ENCODE measurements at regions not wholly inside any gene's neighbourhood (a gene's known extent, or its start where the extent isn't known, plus 50 kb on each side); places are given as distances from the start of the nearest gene placed in this dataset.
"Not testable (repeated sequence)": the region's sequence is repeated elsewhere in the genome, so short reads cannot be mapped to it uniquely, and the experiment has no call there.

DNA sequence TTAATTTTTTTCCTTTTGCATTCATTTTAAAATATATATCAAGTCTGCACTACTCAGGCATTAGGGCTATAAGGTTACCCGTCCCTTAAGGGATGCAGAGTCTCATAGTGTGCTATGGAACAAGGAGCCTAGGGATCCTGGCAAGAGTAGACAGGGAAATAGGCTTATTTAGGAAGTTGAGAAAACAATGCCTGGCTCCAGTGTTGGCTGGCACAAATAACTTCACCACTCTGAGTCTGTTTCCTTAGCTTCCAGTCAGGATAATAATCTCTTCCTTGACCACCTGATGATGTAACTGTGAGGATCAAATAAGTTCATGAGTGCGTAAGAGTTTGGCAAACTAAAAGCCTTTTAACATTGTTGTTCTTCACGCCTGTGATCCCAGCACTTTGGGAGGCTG lies 540.8 kb upstream of the IL12A start:
- no peak for DNase-seq (ENCODE audit: low spot score)
- no peak for FAIRE-seq

DNA sequence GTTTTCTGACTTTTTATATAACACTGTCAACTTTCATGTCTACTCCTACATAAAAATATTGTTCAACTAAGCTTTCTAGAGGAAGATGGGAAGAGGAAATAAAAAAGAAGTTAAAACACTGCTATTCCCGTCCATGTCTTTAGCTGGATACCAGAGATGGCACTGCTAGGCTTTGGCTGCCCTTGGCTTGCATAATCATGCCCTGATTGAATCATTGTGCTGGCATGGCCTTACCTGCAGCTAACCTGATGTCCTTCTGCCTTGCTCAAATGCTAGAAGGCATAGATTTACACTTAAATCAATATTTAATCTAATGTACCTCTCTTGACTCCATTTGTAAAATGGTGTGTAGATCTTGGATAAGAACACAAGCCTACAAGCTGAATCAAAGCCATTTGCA lies 539.7 kb upstream of the IL12A start:
- DNase-seq (ENCODE audit: low spot score): no peak
- no peak for FAIRE-seq

DNA sequence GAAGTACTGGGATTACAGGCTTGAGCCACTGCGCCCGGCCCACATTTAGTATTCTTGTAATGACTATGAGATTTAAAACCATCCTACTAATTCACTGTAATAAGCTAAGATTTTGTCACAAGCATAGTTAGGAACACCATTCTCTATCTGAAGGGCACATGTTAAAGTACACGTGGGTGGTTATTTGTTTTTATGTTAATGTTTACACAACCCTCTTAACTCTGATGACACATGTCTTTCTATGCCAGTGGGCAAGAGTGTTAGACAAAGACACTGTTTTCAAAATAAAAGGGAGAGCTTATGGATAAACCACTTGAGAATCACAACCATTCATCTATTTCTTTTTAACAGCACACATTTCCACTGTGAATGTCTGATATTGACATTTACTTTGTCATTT lies 537.6 kb upstream of the IL12A start:
- FAIRE-seq (no peak), DNase-seq (ENCODE audit: low spot score) (no peak)

DNA sequence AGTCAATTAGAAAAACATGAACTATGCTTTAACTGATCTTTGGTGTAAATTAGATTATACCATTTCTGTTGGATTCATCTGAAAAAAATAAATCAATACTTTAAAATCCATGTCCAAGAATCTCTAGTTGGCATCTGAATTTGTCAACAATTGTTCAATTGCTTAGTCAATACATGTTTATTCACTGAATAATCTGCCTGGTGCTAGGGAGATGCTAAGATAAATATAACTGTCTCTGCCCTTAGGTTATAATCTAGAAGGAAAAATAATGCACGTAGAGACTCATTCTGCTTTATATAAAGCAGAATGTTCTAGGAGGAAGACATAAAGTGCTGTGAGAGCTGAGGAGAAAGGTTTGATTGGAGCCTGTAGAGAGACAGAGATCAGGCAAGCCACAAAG lies 537.2 kb upstream of the IL12A start:
- FAIRE-seq (no peak), DNase-seq (ENCODE audit: low spot score) (no peak)

DNA sequence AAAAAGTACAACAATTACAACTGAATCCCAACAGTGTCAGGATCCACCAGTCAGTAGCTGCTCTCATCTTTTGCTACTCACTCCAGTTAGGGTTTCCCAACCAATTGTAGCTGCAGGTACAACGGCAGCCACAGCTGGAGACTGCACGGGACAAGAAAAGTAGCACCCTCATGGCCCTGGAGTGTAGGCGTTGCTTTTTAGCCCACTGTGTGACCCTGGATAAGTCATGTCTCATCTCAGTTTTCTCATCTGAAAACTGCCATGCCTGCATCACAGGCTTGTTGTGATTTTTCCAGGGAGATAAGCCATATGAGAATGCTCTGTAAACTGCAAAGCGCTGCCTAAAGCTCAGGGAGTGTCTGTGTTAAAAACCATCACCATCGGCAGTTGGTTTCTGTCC lies 535.6 kb upstream of the IL12A start:
- FAIRE-seq: no peak
- no peak for DNase-seq (ENCODE audit: low spot score)

DNA sequence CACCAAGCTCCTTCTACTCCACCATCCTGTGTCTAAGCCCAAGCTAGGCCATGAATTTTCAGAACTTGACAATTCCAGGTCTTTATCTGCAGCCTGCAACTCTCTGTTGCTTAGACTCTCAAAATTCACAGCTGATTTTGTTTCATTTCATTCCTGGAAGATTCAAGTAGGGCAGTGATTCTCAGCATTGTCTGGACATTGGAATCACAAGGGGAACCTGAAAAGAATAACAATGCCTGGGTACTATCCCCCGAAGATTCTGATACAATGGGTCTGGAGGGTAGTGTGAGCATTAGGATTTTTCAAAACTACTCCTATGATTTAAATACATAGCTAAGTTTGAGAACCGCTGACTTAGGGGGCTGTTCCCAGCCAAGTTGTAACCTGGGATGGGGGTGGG lies 534.7 kb upstream of the IL12A start:
- no peak for DNase-seq (ENCODE audit: low spot score)
- FAIRE-seq: no peak

DNA sequence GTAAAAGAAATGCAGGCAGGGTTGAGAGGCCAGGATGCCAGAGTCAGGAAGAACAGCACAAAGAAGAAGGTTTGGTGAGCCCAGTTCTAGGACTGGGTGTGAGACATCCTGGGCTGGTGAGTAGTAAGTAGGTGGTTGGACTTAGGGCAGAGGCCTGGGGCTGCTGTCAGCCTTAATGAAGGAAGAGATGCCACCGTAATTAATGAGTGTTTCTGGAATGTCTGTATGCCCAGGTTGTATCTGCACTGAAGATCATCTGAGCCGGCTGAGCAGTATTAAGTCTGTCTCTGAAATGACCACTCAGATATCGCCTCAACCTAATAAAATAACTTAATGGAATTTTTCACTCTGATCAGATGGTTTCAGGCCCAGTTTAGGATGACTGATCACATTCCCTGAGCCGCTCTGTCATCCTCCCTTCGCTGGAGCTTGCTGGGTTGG lies 532.9 kb upstream of the IL12A start:
- FAIRE-seq: no peak
- no peak for DNase-seq (ENCODE audit: low spot score)

DNA sequence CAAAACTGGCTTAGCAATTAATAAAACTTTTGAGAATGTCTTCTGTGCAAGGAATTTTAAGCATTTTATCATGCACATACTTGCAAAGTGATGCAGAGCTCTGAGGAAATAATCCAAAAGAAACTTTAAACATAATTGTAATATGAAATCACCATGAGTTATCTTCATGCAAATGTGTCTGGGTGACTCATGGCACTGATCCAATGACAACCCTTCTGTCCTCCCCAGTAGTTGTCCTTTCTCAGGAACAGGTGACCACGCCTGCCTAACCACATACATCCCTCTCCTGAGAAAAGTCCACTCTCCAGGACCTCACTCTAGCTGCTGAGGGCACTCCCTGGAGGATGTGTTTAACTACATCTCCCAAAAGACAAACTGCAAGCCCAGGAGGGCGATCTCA lies 530.6 kb upstream of the IL12A start:
- DNase-seq (ENCODE audit: low spot score): peak; percentile 80
- no peak for FAIRE-seq

DNA sequence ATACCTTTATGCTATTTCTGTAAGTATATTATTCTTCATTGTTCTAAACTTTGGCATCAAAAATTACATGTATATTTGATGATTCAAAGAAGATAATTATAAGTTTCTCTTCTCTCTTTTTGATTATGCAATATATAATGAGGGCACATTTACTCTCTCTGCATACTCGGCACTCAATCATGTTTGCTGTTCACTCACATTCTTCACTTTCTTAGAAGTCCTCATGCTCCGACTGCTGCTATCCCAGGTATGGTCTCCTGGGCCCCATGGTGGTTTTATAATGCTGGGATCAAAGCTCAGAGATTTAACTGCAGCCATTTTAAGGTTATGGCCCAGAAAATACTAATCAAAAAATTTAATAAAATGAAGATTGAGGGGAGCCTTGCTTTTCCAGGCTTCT lies 529.7 kb upstream of the IL12A start:
- FAIRE-seq (no peak), DNase-seq (ENCODE audit: low spot score) (no peak)

DNA sequence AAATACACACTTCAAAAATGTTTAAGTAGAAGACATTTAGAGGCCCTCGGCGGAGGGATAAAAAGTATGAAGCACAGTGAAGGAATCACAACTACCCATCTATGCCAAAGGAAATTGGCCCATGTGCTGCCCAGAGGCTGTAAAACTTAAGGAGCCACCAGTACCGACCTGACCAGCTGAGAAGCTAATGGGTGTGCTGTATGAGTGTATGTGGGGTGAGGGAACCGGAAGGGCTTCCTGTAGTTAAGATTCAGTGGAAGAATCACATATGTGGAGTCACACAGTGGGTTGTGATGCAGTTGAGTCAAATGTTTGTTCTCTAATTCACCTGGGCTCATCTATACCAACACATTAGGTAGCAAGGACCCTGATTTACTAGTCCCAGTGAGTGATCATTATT lies 516.0 kb upstream of the IL12A start:
- FAIRE-seq: no peak
- no peak for DNase-seq (ENCODE audit: low spot score)

DNA sequence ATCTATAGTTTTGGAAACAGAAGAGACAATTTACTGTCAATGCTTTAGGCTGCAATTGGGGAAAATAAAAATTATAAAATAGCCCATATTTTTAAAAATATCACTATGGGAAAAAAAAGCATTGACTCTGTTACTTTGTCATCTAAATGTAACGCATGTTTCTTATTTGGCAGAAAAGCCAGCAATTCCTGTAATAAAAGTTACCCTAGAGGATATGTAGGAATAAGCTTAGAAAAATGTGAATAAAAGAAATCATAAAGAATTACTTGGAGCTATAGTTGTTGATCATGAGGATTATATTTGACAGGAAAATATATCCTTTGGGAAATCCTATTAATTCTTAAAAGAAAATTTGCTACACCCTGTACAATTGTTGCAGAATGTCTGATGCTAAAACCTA lies 515.4 kb upstream of the IL12A start:
- DNase-seq (ENCODE audit: low spot score) (no peak), FAIRE-seq (no peak)

DNA sequence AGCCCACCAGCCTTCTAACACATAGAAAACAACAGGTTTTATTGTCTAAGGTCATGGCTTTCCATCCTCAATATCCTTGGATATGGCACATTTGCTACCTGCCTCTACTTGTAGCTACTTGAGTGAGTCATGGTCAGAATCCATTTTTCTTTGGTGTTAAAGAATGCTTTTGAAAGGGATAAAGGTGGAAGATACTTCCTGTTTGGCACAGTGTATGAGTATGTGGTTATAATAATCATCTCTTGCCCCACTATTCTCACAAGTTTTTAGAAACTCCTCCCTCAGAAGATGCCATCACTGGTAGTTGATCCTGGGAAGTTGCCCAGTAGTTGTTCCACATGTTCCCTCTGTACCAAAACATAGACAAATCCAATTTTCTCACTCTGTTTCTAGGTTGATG lies 508.6 kb upstream of the IL12A start:
- DNase-seq (ENCODE audit: low spot score) (no peak), FAIRE-seq (no peak)

DNA sequence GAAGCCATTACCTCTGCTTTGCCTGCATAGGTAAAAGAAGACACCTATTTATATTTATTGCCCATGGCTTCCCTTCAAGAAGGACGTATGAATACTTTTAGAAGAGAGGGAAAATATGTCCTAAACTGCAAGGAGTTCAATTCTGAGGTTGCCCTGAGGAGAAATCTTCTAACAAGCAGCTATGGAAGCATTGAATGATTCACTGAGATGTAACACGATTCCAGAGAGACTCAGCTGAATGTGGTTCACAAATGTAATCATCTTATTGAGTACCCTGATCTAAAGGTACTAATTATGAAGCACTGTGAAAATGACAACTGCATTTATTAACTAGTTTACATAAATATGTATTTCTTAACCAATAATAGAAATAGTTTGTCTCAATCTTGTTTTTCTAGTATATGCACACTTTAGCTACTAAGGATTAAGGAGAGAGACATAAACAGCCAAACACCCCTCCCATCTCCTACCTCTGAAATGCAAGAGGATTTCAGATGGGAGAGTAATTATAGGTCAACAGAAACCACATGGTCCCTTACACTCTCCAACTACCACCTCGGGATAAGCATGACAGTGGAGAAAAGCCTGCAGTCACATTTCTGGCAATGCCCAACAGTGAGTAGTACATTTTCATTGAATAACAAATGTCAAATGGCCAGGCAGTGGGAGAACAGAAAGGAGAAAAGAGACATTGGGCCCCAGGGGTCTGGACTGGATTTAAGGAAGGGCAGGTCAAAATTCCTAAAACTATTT lies 506.2 kb upstream of the IL12A start:
- FAIRE-seq: no peak

DNA sequence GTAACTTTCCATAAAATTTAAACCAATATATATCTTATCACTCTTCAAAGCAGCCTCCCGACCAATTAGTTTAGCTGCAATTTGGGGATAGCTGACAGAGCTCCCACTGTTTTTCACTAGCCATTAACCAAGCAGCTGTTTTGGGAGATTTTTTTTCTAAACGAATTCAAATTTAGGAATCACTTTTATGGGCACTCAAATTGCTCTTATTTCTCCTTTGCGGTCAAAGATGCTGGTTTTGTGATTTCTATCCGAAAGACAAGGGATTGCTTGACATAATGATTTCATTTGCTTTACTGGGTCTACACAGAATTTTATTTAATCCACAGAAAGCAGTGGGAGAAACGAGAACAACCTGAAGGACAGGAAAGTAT lies 505.7 kb upstream of the IL12A start:
- DNase-seq (ENCODE audit: low spot score) (no peak), FAIRE-seq (no peak)

More for the DNA sequence above, 506.2 kb upstream of the IL12A start:
- no peak for DNase-seq (ENCODE audit: low spot score)

DNA sequence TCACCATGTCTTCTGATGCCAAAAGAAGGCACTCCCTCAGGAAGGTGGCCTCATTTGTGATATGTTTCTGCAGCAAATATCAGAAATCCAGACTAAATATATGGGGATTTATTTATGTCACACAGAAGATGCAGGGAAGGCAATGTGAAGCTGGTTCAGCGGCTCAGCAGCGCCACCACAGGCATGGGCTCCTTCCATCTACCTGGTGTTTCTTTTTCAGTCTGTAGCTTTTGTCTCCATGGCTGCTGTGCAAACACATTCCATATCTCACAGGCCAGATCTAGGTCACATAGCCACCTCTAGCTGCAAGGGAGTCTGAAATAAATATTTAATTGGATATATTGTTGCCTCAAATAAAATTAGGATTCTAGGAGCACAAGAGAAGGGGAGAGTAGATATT lies 502.1 kb upstream of the IL12A start:
- DNase-seq (ENCODE audit: low spot score) (no peak), FAIRE-seq (no peak)

DNA sequence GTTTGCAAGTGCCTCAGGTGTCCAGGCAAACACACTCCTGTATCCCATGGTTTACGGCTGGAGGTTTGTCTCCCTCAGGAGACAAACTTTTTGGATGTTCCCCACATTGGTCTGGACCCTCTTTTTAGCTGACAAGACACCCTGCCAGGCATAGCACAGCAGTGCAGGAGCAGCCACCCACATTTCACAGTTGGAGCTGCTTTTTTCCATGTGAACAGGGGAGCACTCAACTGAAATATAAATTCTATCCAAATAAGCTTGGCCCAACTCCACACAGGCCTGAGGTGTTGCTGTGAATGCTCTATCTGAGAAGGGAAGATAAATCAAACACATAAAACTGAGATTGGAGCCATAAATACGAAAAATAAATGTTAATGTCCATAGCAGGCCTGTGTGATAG lies 501.3 kb upstream of the IL12A start:
- FAIRE-seq (no peak), DNase-seq (ENCODE audit: low spot score) (no peak)

DNA sequence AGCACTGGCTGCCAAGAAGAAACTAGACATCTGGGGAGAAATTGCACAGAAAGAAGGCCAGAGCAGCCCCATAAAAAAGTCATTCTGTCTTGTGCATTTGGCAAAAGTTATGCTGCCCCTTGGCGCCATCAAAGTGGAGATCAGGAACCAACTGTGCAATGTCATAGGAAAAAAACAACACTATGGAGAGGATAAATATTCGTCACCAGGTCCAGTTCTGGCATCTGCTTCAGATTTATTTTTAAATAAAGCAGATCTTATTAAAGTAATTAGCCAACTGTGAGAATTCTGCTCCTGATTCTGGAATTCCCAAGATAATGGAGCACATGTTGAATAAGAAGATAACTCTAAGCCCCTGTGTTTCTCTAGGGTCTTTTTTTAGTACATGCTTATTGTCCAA lies 500.0 kb upstream of the IL12A start:
- FAIRE-seq (no peak), DNase-seq (ENCODE audit: low spot score) (no peak)

DNA sequence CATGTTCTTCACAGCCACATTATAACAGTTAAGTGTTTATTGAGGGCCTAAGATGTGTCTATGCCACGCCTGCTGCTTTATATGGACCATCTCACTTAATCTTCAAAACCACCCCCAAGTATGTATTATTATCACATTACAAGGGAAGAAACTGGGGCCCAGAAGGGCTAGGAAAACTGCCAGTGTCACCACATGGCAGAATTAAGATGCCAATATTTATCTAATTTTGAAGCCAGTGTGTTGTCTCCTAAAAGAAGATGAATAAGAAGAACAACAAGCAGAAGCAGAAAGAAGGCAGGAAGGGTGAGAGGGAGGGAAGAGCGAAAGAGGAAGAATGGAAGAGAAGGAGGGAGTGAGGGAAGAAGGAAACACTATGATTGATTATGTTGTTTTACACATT lies 491.3 kb upstream of the IL12A start:
- FAIRE-seq (no peak), DNase-seq (ENCODE audit: low spot score) (no peak)

DNA sequence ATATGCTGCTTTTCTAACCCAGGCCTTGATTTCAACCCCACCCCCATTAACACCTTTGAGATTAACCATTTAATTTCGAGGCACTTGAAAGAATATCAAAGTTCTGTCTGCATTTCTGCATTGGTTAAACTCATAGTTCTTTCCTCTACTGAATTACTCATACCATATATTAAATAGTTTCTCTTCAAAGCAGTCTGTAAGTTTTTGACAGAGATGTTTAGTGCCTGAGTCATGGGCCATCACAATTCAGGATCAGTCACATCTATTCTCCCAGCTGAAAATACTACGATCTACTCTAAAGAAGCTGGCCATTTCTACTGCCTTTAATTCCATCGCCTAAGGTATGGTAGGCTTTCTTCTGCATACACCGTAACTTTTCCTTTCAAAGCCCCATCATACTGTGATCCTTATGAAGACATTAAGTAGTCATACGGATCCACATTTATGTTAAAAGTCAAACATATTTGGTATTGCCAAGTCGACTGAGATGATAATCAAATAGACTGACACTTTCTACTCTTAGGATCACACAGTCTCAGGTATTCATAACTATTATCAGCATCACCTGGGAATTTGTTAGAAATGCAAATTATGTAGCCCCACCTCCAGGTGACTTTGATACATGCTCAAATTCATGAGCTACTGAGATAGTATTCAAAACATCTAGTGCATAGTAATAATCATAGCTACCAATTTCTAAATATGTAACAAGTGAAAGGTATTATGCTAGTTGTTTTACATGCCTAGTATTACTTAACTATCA lies 489.4 kb upstream of the IL12A start:
- DNase-seq (ENCODE audit: low spot score) (peak; percentile 20), FAIRE-seq (no peak)

DNA sequence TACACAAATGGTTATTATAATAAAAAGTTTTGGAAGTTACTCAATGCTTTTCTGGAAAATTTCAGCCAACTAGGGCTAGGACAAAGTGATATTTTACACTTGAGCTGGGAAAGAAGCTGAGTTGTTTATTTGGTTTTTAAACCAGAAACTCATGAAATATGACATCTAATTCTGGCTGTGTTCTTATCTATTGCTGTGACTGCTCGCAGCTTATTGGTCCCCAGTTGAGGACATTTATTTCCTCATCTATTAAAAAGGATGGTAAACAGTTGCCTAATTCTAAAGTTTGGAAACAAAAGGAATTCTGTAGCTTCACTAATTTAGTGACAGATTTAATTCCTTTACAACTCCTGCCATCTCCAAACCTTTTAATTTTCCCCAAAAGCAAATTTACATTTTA lies 487.6 kb upstream of the IL12A start:
- FAIRE-seq: no peak

DNA sequence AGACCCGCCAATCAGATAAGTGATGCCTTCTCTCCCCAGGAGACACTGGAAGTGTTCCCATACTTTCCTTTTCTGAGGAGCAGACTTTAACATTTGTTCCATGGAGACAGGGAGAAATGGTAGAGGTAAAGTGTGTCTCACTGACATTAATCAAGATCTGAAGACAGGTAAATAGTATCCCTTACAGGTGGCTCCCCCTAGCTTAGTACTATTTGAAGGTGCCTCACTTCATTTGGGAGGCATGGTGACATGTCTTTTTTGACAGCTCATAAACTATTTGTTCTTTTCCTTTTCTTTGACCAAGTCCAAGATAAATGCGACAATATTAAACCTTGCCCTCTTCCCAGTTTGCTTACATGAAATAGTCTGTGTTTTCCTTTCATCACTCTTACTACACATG lies 485.6 kb upstream of the IL12A start:
- FAIRE-seq (no peak), DNase-seq (ENCODE audit: low spot score) (no peak)

More for the DNA sequence above, 487.6 kb upstream of the IL12A start:
- DNase-seq (ENCODE audit: low spot score): no peak

DNA sequence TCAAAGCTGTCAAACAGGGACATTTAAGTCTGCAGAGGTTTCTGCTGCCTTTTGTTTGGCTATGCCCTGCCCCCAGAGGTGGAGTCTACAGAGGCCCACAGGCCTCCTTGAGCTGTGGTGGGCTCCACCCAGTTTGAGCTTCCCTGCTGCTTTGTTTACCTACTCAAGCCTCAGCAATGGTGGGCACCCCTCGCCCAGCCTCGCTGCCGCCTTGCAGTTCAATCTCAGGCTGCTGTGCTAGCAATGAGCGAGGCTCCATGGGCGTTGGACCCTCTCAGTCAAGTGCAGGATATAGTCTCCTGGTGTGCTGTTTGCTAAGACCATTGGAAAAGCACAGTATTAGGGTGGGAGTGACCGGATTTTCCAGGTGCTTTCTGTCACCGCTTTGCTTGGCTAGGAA lies 477.6 kb upstream of the IL12A start:
- FAIRE-seq; DNase-seq (ENCODE audit: low spot score): not testable (repeated sequence)

DNA sequence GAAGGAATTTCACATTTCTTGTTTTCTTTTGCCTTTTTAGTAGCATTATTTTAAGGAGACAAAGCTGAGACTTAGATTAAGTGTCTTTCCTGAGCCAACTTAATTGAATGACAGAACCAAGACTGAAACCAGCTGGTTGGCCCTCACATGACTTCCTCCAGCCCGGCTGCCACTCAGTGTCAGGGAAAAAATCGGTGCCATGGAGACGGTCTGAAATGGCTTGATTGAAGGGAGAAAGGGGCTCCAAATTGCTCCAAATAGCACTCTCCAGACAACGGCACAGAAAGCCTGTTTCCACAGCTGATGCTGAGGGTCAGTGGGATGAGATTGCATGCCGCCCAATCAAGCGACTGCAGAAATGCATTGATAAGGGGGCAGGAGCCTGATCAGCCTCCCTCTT lies 475.2 kb upstream of the IL12A start:
- no peak for DNase-seq (ENCODE audit: low spot score)
- FAIRE-seq: no peak
